NCI-H146 (cell line): ENCODE measurements at regions not wholly inside any gene's neighbourhood (a gene's known extent, or its start where the extent isn't known, plus 50 kb on each side); places are given as distances from the start of the nearest gene placed in this dataset.
"Not testable (repeated sequence)": the region's sequence is repeated elsewhere in the genome, so short reads cannot be mapped to it uniquely, and the experiment has no call there.

Experiments used
- DNase-seq: peaks from one replicate; lab custom pipeline; 2025; lab: John Stamatoyannopoulos, UW

GRCh38 chr2:144012304-144012703 lies 507.6 kb downstream of the ZEB2 start:
- DNase-seq = no peak

- no peak for DNase-seq
These were observed 508.4 kb downstream of the ZEB2 start for GRCh38 chr2:144011553-144011952.

- DNase-seq = no peak
These were observed 508.8 kb downstream of the ZEB2 start for GRCh38 chr2:144011098-144011497.

GRCh38 chr2:144010096-144010836 lies 509.7 kb downstream of the ZEB2 start:
- no peak for DNase-seq

- no peak for DNase-seq
These were observed 513.8 kb downstream of the ZEB2 start for GRCh38 chr2:144006139-144006538.

GRCh38 chr2:144004742-144005141 lies 515.2 kb downstream of the ZEB2 start:
- DNase-seq = no peak

- DNase-seq = no peak
These were observed 516.4 kb downstream of the ZEB2 start for GRCh38 chr2:144003460-144004075.

GRCh38 chr2:143996974-143997373 lies 522.9 kb downstream of the ZEB2 start:
- DNase-seq = no peak

- no peak for DNase-seq
These were observed 525.0 kb downstream of the ZEB2 start for GRCh38 chr2:143994961-143995360.

GRCh38 chr2:143991596-143991995 lies 528.3 kb downstream of the ZEB2 start:
- not testable (repeated sequence) for DNase-seq

- DNase-seq = no peak
These were observed 531.8 kb downstream of the ZEB2 start for GRCh38 chr2:143988082-143988481.

GRCh38 chr2:143981428-143981827 lies 538.5 kb downstream of the ZEB2 start:
- DNase-seq = no peak

- DNase-seq = no peak
These were observed 542.6 kb downstream of the ZEB2 start for GRCh38 chr2:143977356-143977755.

GRCh38 chr2:143975216-143975615 lies 544.7 kb downstream of the ZEB2 start:
- no peak for DNase-seq

- DNase-seq = no peak
These were observed 545.7 kb downstream of the ZEB2 start for GRCh38 chr2:143974262-143974661.

- DNase-seq = no peak
These were observed 551.1 kb downstream of the ZEB2 start for GRCh38 chr2:143968860-143969259.

- no peak for DNase-seq
These were observed 551.6 kb downstream of the ZEB2 start for GRCh38 chr2:143968360-143968759.

GRCh38 chr2:143965493-143966164 lies 554.3 kb downstream of the ZEB2 start:
- no peak for DNase-seq

- DNase-seq = no peak
These were observed 555.0 kb downstream of the ZEB2 start for GRCh38 chr2:143964891-143965290.

- no peak for DNase-seq
These were observed 559.7 kb downstream of the ZEB2 start for GRCh38 chr2:143960177-143960576.

GRCh38 chr2:143957321-143957720 lies 562.6 kb downstream of the ZEB2 start:
- DNase-seq = no peak

- DNase-seq = no peak
These were observed 564.4 kb downstream of the ZEB2 start for GRCh38 chr2:143955401-143956065.

- no peak for DNase-seq
These were observed 565.1 kb downstream of the ZEB2 start for GRCh38 chr2:143954844-143955243.
